ENCODE measurements at regions not wholly inside any gene's neighbourhood (a gene's known extent, or its start where the extent isn't known, plus 50 kb on each side); places are given as distances from the start of the nearest gene placed in this dataset.
"Not testable (repeated sequence)": the region's sequence is repeated elsewhere in the genome, so short reads cannot be mapped to it uniquely, and the experiment has no call there.

GRCh38 chr4:126906466-126906865 is 726.3 kb upstream of the INTU start:
- no peak for DNase-seq

GRCh38 chr4:126907389-126907788 is 725.4 kb upstream of the INTU start:
- DNase-seq = no peak

- no peak for DNase-seq
Observed at GRCh38 chr4:126916049-126916625, 716.6 kb upstream of the INTU start.

GRCh38 chr4:126916626-126917140 is 716.1 kb upstream of the INTU start:
- DNase-seq = no peak

GRCh38 chr4:126922328-126922938 is 710.3 kb upstream of the INTU start:
- DNase-seq = not testable (repeated sequence)

- no peak for DNase-seq
Observed at GRCh38 chr4:126924237-126924636, 708.5 kb upstream of the INTU start.

GRCh38 chr4:126930059-126930458 is 702.7 kb upstream of the INTU start:
- DNase-seq = not testable (repeated sequence)

GRCh38 chr4:126935801-126936200 is 697.0 kb upstream of the INTU start:
- no peak for DNase-seq

- DNase-seq = no peak
Observed at GRCh38 chr4:126937342-126937741, 695.4 kb upstream of the INTU start.

- DNase-seq = no peak
Observed at GRCh38 chr4:126937846-126938422, 694.8 kb upstream of the INTU start.

- DNase-seq = no peak
Observed at GRCh38 chr4:126939401-126939800, 693.4 kb upstream of the INTU start.

- DNase-seq = no peak
Observed at GRCh38 chr4:126947536-126947935, 685.2 kb upstream of the INTU start.

- DNase-seq = no peak
Observed at GRCh38 chr4:126954537-126955291, 678.0 kb upstream of the INTU start.

GRCh38 chr4:126955292-126956183 is 677.2 kb upstream of the INTU start:
- peak; percentile 84 for DNase-seq

- DNase-seq = no peak
Observed at GRCh38 chr4:126956184-126956897, 676.4 kb upstream of the INTU start.

- no peak for DNase-seq
Observed at GRCh38 chr4:126957556-126957955, 675.2 kb upstream of the INTU start.

GRCh38 chr4:126957987-126958386 is 674.8 kb upstream of the INTU start:
- DNase-seq = no peak

- no peak for DNase-seq
Observed at GRCh38 chr4:126958482-126958881, 674.3 kb upstream of the INTU start.

GRCh38 chr4:126959056-126959745 is 673.6 kb upstream of the INTU start:
- DNase-seq = no peak

GRCh38 chr4:126960760-126961159 is 672.0 kb upstream of the INTU start:
- no peak for DNase-seq

- DNase-seq = no peak
Observed at GRCh38 chr4:126961661-126962060, 671.1 kb upstream of the INTU start.
